ENCODE measurements at regions not wholly inside any gene's neighbourhood (a gene's known extent, or its start where the extent isn't known, plus 50 kb on each side); places are given as distances from the start of the nearest gene placed in this dataset.

DNA sequence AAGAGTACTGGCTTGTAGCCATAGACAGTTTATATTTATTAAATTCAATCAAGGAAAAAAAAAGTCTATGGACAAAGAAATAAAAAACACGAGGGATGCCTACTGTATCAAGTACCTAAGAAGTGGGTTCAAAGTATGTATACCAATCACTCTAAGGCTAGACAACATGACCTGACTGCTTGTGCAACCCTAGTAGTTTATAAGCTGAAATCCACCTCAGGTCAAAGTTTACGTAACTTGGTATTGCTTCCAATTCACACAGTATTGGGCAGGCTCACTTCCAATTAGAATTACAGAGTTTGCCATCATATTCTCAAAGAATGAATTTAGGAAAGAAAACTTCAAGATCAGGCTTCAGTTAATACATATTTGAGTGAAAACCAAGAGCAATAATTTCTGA is 657.8 kb downstream of the DACH1 start:
- TF ChIP-seq, protein P1, sequence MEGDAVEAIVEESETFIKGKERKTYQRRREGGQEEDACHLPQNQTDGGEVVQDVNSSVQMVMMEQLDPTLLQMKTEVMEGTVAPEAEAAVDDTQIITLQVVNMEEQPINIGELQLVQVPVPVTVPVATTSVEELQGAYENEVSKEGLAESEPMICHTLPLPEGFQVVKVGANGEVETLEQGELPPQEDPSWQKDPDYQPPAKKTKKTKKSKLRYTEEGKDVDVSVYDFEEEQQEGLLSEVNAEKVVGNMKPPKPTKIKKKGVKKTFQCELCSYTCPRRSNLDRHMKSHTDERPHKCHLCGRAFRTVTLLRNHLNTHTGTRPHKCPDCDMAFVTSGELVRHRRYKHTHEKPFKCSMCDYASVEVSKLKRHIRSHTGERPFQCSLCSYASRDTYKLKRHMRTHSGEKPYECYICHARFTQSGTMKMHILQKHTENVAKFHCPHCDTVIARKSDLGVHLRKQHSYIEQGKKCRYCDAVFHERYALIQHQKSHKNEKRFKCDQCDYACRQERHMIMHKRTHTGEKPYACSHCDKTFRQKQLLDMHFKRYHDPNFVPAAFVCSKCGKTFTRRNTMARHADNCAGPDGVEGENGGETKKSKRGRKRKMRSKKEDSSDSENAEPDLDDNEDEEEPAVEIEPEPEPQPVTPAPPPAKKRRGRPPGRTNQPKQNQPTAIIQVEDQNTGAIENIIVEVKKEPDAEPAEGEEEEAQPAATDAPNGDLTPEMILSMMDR (IDR thresholded peaks at IDR 0.05): no peak
- no peak for TF ChIP-seq POLR2A (IDR thresholded peaks at IDR 0.05)
- TF ChIP-seq POLR2AphosphoS5 (IDR thresholded peaks at IDR 0.05; ENCODE audit: insufficient read depth in 1 of 2, low read depth in 1 of 2): no peak
